HepG2 (cell line): ENCODE measurements at regions not wholly inside any gene's neighbourhood (a gene's known extent, or its start where the extent isn't known, plus 50 kb on each side); places are given as distances from the start of the nearest gene placed in this dataset.
A peak's percentile ranks its signal among the peaks of the same experiment; 100 is the strongest.

Experiments used
- CERS6 ChIP-seq: sonication (generic); formaldehyde crosslinking; IDR thresholded peaks from 2 replicates; pipeline ENCODE4 v1.5.0; 2020; ENCODE audit warnings: missing genetic modification reagents
- ESRRA ChIP-seq: sonication (generic); formaldehyde crosslinking; IDR thresholded peaks from 2 replicates; pipeline ENCODE4 v1.5.1; 2020; ENCODE audit warnings: mild to moderate bottlenecking, low read depth, missing genetic modification reagents
- GLI4 ChIP-seq: sonication (generic); formaldehyde crosslinking; IDR thresholded peaks from 2 replicates; pipeline ENCODE4 v1.5.1; 2020; ENCODE audit warnings: missing genetic modification reagents, mild to moderate bottlenecking, moderate library complexity, borderline replicate concordance
- IKZF1 ChIP-seq: fragments of 450-650 bp; IDR thresholded peaks from 2 replicates; pipeline ENCODE4 v1.7.1; 2016
- IRX3 ChIP-seq: sonication (generic); formaldehyde crosslinking; IDR thresholded peaks from 2 replicates; pipeline ENCODE4 v1.8.1; 2023; ENCODE audit warnings: mild to moderate bottlenecking, low read depth, missing genetic modification reagents, borderline replicate concordance
- MIER2 ChIP-seq: IDR thresholded peaks from 2 replicates; pipeline ENCODE4 v1.6.1; 2016; ENCODE audit warnings: missing biosample characterization, missing genetic modification reagents
- NFIB ChIP-seq: sonication (generic); formaldehyde crosslinking; IDR thresholded peaks from 2 replicates; pipeline ENCODE4 v1.9.0; 2021; ENCODE audit warnings: missing genetic modification reagents, mild to moderate bottlenecking, borderline replicate concordance
- NFYB ChIP-seq: sonication (generic); formaldehyde crosslinking; IDR thresholded peaks from 2 replicates; pipeline ENCODE4 v1.4.0; 2020; ENCODE audit warnings: missing genetic modification reagents
- SIX1 ChIP-seq: sonication (generic); formaldehyde crosslinking; IDR thresholded peaks from 2 replicates; pipeline ENCODE4 v1.4.0; 2020; ENCODE audit warnings: missing genetic modification reagents, borderline replicate concordance
- TCF7 ChIP-seq: sonication (generic); IDR thresholded peaks from 2 replicates; pipeline ENCODE4 v1.6.1; 2016; ENCODE audit warnings: antibody characterized with exemption, low read depth
- ZNF3 ChIP-seq: IDR thresholded peaks from 2 replicates; pipeline ENCODE4 v1.7.0; 2017; ENCODE audit warnings: inconsistent platforms
- ZNF563 ChIP-seq: sonication (generic); formaldehyde crosslinking; IDR thresholded peaks from 2 replicates; pipeline ENCODE4 v1.8.0; 2022; ENCODE audit warnings: mild to moderate bottlenecking, moderate library complexity, missing genetic modification reagents
- ZNF564 ChIP-seq: sonication (generic); formaldehyde crosslinking; IDR thresholded peaks from 2 replicates; pipeline ENCODE4 v1.8.1; 2023; ENCODE audit warnings: mild to moderate bottlenecking, missing genetic modification reagents
- ZNF567 ChIP-seq: sonication (generic); formaldehyde crosslinking; IDR thresholded peaks from 2 replicates; pipeline ENCODE4 v1.8.1; 2023; ENCODE audit warnings: mild to moderate bottlenecking, missing genetic modification reagents, borderline replicate concordance
- ZNF580 ChIP-seq: IDR thresholded peaks from 2 replicates; pipeline ENCODE4 v1.6.1; 2016; ENCODE audit warnings: low read depth, borderline replicate concordance
- ZNF776 ChIP-seq: sonication (generic); formaldehyde crosslinking; IDR thresholded peaks from 2 replicates; pipeline ENCODE4 v1.4.0; 2020; ENCODE audit warnings: mild to moderate bottlenecking, missing genetic modification reagents
- TF ChIP-seq, protein P1 (sequence below): sonication (generic); formaldehyde crosslinking; IDR thresholded peaks from one replicate; pipeline ENCODE4 v1.5.1; 2020; ENCODE audit warnings: mild to moderate bottlenecking, missing genetic modification reagents; ENCODE audit errors: not compliant biosample characterization
- TF ChIP-seq, protein P2 (sequence below): sonication (generic); formaldehyde crosslinking; IDR thresholded peaks from 2 replicates; pipeline ENCODE4 v1.5.0; 2020; ENCODE audit warnings: mild to moderate bottlenecking, missing genetic modification reagents

- TF ChIP-seq, protein P1, sequence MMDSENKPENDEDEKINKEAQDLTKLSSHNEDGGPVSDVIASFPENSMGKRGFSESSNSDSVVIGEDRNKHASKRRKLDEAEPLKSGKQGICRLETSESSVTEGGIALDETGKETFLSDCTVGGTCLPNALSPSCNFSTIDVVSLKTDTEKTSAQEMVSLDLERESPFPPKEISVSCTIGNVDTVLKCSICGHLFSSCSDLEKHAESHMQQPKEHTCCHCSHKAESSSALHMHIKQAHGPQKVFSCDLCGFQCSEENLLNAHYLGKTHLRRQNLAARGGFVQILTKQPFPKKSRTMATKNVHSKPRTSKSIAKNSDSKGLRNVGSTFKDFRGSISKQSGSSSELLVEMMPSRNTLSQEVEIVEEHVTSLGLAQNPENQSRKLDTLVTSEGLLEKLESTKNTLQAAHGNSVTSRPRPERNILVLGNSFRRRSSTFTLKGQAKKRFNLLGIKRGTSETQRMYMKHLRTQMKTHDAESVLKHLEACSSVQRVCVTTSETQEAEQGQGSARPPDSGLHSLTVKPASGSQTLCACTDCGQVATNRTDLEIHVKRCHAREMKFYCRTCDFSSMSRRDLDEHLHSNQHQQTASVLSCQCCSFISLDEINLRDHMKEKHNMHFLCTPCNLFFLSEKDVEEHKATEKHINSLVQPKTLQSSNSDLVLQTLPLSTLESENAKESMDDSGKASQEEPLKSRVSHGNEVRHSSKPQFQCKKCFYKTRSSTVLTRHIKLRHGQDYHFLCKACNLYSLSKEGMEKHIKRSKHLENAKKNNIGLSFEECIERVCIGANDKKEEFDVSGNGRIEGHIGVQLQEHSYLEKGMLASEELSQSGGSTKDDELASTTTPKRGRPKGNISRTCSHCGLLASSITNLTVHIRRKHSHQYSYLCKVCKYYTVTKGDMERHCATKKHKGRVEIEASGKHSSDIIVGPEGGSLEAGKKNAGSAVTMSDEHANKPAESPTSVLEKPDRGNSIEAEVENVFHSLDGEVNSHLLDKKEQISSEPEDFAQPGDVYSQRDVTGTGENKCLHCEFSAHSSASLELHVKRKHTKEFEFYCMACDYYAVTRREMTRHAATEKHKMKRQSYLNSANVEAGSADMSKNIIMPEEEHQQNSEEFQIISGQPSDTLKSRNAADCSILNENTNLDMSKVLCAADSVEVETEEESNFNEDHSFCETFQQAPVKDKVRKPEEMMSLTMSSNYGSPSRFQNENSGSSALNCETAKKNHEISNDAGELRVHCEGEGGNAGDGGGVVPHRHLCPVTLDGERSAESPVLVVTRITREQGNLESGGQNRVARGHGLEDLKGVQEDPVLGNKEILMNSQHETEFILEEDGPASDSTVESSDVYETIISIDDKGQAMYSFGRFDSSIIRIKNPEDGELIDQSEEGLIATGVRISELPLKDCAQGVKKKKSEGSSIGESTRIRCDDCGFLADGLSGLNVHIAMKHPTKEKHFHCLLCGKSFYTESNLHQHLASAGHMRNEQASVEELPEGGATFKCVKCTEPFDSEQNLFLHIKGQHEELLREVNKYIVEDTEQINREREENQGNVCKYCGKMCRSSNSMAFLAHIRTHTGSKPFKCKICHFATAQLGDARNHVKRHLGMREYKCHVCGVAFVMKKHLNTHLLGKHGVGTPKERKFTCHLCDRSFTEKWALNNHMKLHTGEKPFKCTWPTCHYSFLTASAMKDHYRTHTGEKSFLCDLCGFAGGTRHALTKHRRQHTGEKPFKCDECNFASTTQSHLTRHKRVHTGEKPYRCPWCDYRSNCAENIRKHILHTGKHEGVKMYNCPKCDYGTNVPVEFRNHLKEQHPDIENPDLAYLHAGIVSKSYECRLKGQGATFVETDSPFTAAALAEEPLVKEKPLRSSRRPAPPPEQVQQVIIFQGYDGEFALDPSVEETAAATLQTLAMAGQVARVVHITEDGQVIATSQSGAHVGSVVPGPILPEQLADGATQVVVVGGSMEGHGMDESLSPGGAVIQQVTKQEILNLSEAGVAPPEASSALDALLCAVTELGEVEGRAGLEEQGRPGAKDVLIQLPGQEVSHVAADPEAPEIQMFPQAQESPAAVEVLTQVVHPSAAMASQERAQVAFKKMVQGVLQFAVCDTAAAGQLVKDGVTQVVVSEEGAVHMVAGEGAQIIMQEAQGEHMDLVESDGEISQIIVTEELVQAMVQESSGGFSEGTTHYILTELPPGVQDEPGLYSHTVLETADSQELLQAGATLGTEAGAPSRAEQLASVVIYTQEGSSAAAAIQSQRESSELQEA (CRISPR knock-in tag) = peak; percentile 60
- TF ChIP-seq ZNF567 (CRISPR knock-in tag) (no peak), GLI4 (peak; percentile 74; the same call in 1 of the 2 replicates), ZNF776 (CRISPR knock-in tag) (no peak; the same call in 1 of the 2 replicates), NFIB (CRISPR knock-in tag) (no peak), NFYB (CRISPR knock-in tag) (no peak), ESRRA (CRISPR knock-in tag) (no peak), ZNF580 (no peak), ZNF3 (CRISPR knock-in tag) (no peak), TCF7 (no peak), MIER2 (CRISPR knock-in tag) (0 out of 2 replicates have a peak, but pooled peaks have one; percentile 34), IKZF1 (no peak), ZNF563 (CRISPR knock-in tag) (no peak), ZNF564 (CRISPR knock-in tag) (no peak), IRX3 (CRISPR knock-in tag) (no peak), SIX1 (CRISPR knock-in tag) (no peak), CERS6 (CRISPR knock-in tag) (no peak)
- TF ChIP-seq, protein P2, sequence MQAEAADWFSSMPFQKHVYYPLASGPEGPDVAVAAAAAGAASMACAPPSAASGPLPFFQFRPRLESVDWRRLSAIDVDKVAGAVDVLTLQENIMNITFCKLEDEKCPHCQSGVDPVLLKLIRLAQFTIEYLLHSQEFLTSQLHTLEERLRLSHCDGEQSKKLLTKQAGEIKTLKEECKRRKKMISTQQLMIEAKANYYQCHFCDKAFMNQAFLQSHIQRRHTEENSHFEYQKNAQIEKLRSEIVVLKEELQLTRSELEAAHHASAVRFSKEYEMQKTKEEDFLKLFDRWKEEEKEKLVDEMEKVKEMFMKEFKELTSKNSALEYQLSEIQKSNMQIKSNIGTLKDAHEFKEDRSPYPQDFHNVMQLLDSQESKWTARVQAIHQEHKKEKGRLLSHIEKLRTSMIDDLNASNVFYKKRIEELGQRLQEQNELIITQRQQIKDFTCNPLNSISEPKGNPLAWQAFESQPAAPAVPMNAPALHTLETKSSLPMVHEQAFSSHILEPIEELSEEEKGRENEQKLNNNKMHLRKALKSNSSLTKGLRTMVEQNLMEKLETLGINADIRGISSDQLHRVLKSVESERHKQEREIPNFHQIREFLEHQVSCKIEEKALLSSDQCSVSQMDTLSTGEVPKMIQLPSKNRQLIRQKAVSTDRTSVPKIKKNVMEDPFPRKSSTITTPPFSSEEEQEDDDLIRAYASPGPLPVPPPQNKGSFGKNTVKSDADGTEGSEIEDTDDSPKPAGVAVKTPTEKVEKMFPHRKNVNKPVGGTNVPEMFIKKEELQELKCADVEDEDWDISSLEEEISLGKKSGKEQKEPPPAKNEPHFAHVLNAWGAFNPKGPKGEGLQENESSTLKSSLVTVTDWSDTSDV (CRISPR knock-in tag) = 0 out of 2 replicates have a peak, but pooled peaks have one; percentile 44
These were observed 57.4 kb upstream of the CTNNBL1 start (continued) for GRCh38 chr20:37636212-37636975.
